ENCODE measurements at regions not wholly inside any gene's neighbourhood (a gene's known extent, or its start where the extent isn't known, plus 50 kb on each side); places are given as distances from the start of the nearest gene placed in this dataset.

DNA sequence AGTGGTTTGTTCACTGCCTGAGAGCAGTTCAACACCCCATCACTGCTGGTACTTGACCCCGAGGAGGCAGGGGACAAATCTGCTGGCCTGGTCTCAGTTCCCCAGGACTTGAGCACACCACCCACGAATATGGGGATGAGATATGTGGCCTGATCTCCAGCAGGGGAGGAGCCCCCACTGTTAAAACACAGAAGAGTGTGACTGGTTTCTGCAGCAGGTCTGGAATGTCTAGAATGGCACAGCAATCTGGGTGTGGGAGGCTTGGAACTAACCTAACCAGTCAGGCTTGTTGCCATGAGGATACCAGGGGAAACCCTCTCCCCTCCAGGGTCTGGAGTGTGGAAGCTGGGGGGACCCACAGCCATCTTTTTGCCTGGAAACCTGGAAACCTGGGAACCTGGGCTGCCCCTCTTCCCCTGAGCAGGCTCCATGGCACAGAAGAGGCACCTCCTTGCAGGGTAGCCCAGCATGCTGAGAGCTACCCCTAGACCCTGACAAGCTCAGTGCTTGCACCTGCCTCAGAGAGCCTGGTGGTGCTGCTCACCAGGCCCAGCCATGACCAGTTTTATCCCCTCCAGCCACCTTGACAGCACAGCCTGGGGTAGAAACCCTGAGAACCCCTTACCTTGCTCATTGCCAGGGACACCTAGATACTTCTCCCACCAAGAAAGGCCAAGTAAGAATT lies 273.8 kb downstream of the LIG4 start:
- Histone ChIP-seq H2AFZ (ENCODE audit: low read depth, low read length, poor library complexity, severe bottlenecking) (no peak overlapping the region), H3K27ac (ENCODE audit: low read depth, low read length) (no peak overlapping the region), H3K27me3 (ENCODE audit: insufficient read depth, low read length) (no peaks in the 10 kb centered on the region), H4K20me1 (ENCODE audit: insufficient read depth) (no peaks in the 10 kb centered on the region), H3K9ac (ENCODE audit: low read length) (no peak overlapping the region), H3K79me2 (ENCODE audit: insufficient read depth, low read length) (no peaks in the 10 kb centered on the region), H3K9me3 (ENCODE audit: control insufficient read depth in 1 of 2, insufficient read depth in 1 of 2, low read depth in 1 of 2, low read length in 2 of 2) (peaks cover 13 to 17% of the 10 kb centered on the region in 2 experiments; a peak in 2 of 4 replicates), H3K4me3 (replicated peaks in 1 of 2; ENCODE audit: low read depth in 1 of 2, low read length in 2 of 2) (no peak overlapping the region), H3K36me3 (ENCODE audit: control insufficient read depth in 1 of 2, insufficient read depth in 2 of 2, low read length in 2 of 2) (no peaks in the 10 kb centered on the region), H3K4me1 (ENCODE audit: control insufficient read depth in 1 of 2, insufficient read depth in 2 of 2, low read length in 2 of 2) (no peaks in the 10 kb centered on the region), H3K4me2 (ENCODE audit: low read length) (no peak overlapping the region), H3K9me2 (ENCODE audit: insufficient read depth) (no peaks in the 10 kb centered on the region)
- ChIA-PET CTCF (no interaction called here), POLR2A (no interaction called here), RAD21 (ENCODE audit: low non-redundant PET in 1 of 2, low total read pairs in 2 of 2, uncharacterized antibody in 2 of 2, unreplicated experiment in 2 of 2) (no interaction called here)
- DNase-seq (ENCODE audit: low read depth, low spot score) (no peak), ATAC-seq (no peak)
- TF ChIP-seq EGR1 (IDR thresholded peaks at IDR 0.05; ENCODE audit: low read depth), result no peak
- TF ChIP-seq SIN3A (IDR thresholded peaks at IDR 0.05; ENCODE audit: low read depth), result no peak
- TF ChIP-seq SP1 (IDR thresholded peaks at IDR 0.05; ENCODE audit: low read depth), result no peak
- no peak for TF ChIP-seq MAX (IDR thresholded peaks at IDR 0.05)
- TF ChIP-seq CBX3 (IDR thresholded peaks at IDR 0.05; ENCODE audit: low read depth), result no peak
- no peak for TF ChIP-seq RAD21 (IDR thresholded peaks at IDR 0.05; ENCODE audit: low read depth)
- no peak for TF ChIP-seq TCF7L2 (IDR thresholded peaks at IDR 0.05; ENCODE audit: borderline replicate concordance, extremely low read depth, insufficient read depth, insufficient read length)
- TF ChIP-seq, protein P1, sequence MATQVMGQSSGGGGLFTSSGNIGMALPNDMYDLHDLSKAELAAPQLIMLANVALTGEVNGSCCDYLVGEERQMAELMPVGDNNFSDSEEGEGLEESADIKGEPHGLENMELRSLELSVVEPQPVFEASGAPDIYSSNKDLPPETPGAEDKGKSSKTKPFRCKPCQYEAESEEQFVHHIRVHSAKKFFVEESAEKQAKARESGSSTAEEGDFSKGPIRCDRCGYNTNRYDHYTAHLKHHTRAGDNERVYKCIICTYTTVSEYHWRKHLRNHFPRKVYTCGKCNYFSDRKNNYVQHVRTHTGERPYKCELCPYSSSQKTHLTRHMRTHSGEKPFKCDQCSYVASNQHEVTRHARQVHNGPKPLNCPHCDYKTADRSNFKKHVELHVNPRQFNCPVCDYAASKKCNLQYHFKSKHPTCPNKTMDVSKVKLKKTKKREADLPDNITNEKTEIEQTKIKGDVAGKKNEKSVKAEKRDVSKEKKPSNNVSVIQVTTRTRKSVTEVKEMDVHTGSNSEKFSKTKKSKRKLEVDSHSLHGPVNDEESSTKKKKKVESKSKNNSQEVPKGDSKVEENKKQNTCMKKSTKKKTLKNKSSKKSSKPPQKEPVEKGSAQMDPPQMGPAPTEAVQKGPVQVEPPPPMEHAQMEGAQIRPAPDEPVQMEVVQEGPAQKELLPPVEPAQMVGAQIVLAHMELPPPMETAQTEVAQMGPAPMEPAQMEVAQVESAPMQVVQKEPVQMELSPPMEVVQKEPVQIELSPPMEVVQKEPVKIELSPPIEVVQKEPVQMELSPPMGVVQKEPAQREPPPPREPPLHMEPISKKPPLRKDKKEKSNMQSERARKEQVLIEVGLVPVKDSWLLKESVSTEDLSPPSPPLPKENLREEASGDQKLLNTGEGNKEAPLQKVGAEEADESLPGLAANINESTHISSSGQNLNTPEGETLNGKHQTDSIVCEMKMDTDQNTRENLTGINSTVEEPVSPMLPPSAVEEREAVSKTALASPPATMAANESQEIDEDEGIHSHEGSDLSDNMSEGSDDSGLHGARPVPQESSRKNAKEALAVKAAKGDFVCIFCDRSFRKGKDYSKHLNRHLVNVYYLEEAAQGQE (IDR thresholded peaks at IDR 0.05; ENCODE audit: low read depth), result no peak
- TF ChIP-seq YY1 (IDR thresholded peaks at IDR 0.05; ENCODE audit: extremely low read depth, insufficient replicate concordance, low read depth, low read length), result no peak
- no peak for TF ChIP-seq JUND (IDR thresholded peaks at IDR 0.05)
- no peak for TF ChIP-seq CEBPB (IDR thresholded peaks at IDR 0.05; ENCODE audit: low read depth)
- TF ChIP-seq, protein P2, sequence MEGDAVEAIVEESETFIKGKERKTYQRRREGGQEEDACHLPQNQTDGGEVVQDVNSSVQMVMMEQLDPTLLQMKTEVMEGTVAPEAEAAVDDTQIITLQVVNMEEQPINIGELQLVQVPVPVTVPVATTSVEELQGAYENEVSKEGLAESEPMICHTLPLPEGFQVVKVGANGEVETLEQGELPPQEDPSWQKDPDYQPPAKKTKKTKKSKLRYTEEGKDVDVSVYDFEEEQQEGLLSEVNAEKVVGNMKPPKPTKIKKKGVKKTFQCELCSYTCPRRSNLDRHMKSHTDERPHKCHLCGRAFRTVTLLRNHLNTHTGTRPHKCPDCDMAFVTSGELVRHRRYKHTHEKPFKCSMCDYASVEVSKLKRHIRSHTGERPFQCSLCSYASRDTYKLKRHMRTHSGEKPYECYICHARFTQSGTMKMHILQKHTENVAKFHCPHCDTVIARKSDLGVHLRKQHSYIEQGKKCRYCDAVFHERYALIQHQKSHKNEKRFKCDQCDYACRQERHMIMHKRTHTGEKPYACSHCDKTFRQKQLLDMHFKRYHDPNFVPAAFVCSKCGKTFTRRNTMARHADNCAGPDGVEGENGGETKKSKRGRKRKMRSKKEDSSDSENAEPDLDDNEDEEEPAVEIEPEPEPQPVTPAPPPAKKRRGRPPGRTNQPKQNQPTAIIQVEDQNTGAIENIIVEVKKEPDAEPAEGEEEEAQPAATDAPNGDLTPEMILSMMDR (IDR thresholded peaks at IDR 0.05 in 2 of 3, conservative IDR thresholded peaks at IDR 0.05 in 1 of 3; ENCODE audit: borderline replicate concordance in 1 of 3, insufficient read depth in 1 of 3, low read depth in 2 of 3, low read length in 2 of 3), result no peak
- no TSS peak for BruUV-seq (replicated peaks)
- intact Hi-C loops (cut with micrococcal nuclease), result no loop called here
